OCI-LY3 (cell line): ENCODE measurements at regions not wholly inside any gene's neighbourhood (a gene's known extent, or its start where the extent isn't known, plus 50 kb on each side); places are given as distances from the start of the nearest gene placed in this dataset.

Experiments used
- H2AFZ ChIP-seq: fragments of 200-600, 300-600 bp; shearing (Covaris generic); 2 replicates; pipeline ENCODE4 v1.6.0; 2014; ENCODE audit warnings: antibody characterized with exemption, low read depth, low read length
- H3K27ac ChIP-seq: fragments of 200-600, 300-600 bp; sonication (generic); 2 replicates; pipeline ENCODE4 v1.5.1; 2014; ENCODE audit warnings: mild to moderate bottlenecking, low read length, moderate library complexity, mixed read lengths
- H3K27me3 ChIP-seq: fragments of 200-600, 300-600 bp; sonication (generic); 2 replicates; pipeline ENCODE4 v1.6.1; 2014; ENCODE audit warnings: low read depth, low read length, mixed read lengths
- H3K36me3 ChIP-seq: fragments of 200-600, 300-600 bp; sonication (generic); replicated peaks from 2 replicates; pipeline ENCODE3; 2014; ENCODE audit warnings: low read depth, low read length, mixed read lengths
- H3K4me1 ChIP-seq: fragments of 300-600, 200-600 bp; sonication (generic); 2 replicates; pipeline ENCODE4 v1.6.1; 2014; ENCODE audit warnings: low read length, mixed read lengths
- H3K4me2 ChIP-seq: fragments of 200-600, 300-600 bp; sonication (generic); 2 replicates; pipeline ENCODE4 v1.6.1; 2014; ENCODE audit warnings: low read length, mixed read lengths
- H3K4me3 ChIP-seq: fragments of 300-600, 200-600 bp; sonication (generic); 2 replicates; pipeline ENCODE4 v1.5.1; 2014; ENCODE audit warnings: antibody characterized with exemption, mild to moderate bottlenecking, low read length, moderate library complexity
- H3K79me2 ChIP-seq: fragments of 300-600, 200-600 bp; shearing (Covaris generic); 2 replicates; pipeline ENCODE4 v1.6.1; 2014; ENCODE audit warnings: mild to moderate bottlenecking, low read length, mixed read lengths
- H3K9ac ChIP-seq: fragments of 300-600, 200-600 bp; shearing (Covaris generic); 2 replicates; pipeline ENCODE4 v1.6.0; 2014; ENCODE audit warnings: mild to moderate bottlenecking, low read length, moderate library complexity
- H3K9me3 ChIP-seq: fragments of 200-600, 300-600 bp; shearing (Covaris generic); 2 replicates; pipeline ENCODE4 v1.6.1; 2014; ENCODE audit warnings: low read length, mixed read lengths; ENCODE audit not compliant: insufficient read depth
- H4K20me1 ChIP-seq: fragments of 200-600, 300-600 bp; sonication (generic); 2 replicates; pipeline ENCODE4 v1.6.1; 2016; ENCODE audit warnings: low read length, mixed read lengths; ENCODE audit not compliant: insufficient read depth
- EZH2phosphoT487 ChIP-seq: fragments of 200-600 bp; shearing (Covaris generic); IDR thresholded peaks from 2 replicates; pipeline ENCODE4 v1.6.1; 2018; ENCODE audit warnings: antibody characterized with exemption, mixed run types, low read depth
- TF ChIP-seq, protein P1 (sequence below): fragments of 200-600, 300-600 bp; sonication (generic); IDR thresholded peaks from 2 replicates; pipeline ENCODE4 v1.5.1; 2014; ENCODE audit warnings: antibody characterized with exemption, low read length, low read depth

- Histone ChIP-seq H3K4me3 (no peak overlapping the region), H2AFZ (no peak overlapping the region), H3K27ac (no peak overlapping the region), H4K20me1 (no peaks in the 10 kb centered on the region), H3K27me3 (no peaks in the 10 kb centered on the region), H3K36me3 (peaks cover 3% of the 10 kb centered on the region), H3K4me2 (no peak overlapping the region), H3K79me2 (no peaks in the 10 kb centered on the region), H3K9ac (no peak overlapping the region), H3K4me1 (no peaks in the 10 kb centered on the region), H3K9me3 (peaks cover 9% of the 10 kb centered on the region; the same call in 1 of the 2 replicates)
- TF ChIP-seq, protein P1, sequence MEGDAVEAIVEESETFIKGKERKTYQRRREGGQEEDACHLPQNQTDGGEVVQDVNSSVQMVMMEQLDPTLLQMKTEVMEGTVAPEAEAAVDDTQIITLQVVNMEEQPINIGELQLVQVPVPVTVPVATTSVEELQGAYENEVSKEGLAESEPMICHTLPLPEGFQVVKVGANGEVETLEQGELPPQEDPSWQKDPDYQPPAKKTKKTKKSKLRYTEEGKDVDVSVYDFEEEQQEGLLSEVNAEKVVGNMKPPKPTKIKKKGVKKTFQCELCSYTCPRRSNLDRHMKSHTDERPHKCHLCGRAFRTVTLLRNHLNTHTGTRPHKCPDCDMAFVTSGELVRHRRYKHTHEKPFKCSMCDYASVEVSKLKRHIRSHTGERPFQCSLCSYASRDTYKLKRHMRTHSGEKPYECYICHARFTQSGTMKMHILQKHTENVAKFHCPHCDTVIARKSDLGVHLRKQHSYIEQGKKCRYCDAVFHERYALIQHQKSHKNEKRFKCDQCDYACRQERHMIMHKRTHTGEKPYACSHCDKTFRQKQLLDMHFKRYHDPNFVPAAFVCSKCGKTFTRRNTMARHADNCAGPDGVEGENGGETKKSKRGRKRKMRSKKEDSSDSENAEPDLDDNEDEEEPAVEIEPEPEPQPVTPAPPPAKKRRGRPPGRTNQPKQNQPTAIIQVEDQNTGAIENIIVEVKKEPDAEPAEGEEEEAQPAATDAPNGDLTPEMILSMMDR, result no peak
- no peak for TF ChIP-seq EZH2phosphoT487
Observed at GRCh38 chr4:4724321-4724720, 135.1 kb upstream of the MSX1 start.

- Histone ChIP-seq H3K9ac (no peak overlapping the region), H3K36me3 (peaks cover 3% of the 10 kb centered on the region), H3K9me3 (peaks cover 9% of the 10 kb centered on the region; the same call in 1 of the 2 replicates), H3K79me2 (no peaks in the 10 kb centered on the region), H3K4me3 (no peak overlapping the region), H3K4me1 (no peaks in the 10 kb centered on the region), H3K27ac (no peak overlapping the region), H4K20me1 (no peaks in the 10 kb centered on the region), H2AFZ (no peak overlapping the region), H3K4me2 (no peak overlapping the region), H3K27me3 (no peaks in the 10 kb centered on the region)
- TF ChIP-seq EZH2phosphoT487, result no peak
- TF ChIP-seq, protein P1, result no peak
Observed at GRCh38 chr4:4721636-4722035, 137.8 kb upstream of the MSX1 start.

DNA sequence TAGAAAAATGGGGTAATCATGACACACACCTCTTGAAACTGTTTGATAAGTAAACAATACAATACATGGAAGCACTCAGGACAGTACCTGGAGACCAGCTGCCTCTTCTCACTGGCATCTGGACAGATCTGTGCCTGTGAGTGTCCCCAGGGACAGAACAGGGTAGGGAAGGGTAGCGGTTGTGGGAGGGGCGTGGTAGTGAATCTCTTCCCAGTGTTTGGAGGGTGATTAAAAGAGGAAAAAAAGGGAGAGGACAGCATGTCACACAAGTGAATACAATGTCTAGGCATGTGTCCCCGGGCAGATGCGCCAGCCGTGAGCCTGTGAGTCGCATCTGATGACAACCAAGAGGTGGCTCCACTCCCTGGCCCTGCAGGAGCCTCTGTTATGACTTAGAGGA, 138.8 kb upstream of the MSX1 start:
- Histone ChIP-seq H3K27ac (no peak overlapping the region), H3K4me3 (no peak overlapping the region), H3K9ac (no peak overlapping the region), H4K20me1 (no peaks in the 10 kb centered on the region), H3K4me2 (no peak overlapping the region), H2AFZ (no peak overlapping the region), H3K36me3 (no peaks in the 10 kb centered on the region), H3K79me2 (no peaks in the 10 kb centered on the region), H3K27me3 (no peaks in the 10 kb centered on the region), H3K9me3 (no peaks in the 10 kb centered on the region), H3K4me1 (no peaks in the 10 kb centered on the region)
- TF ChIP-seq EZH2phosphoT487, result no peak
- TF ChIP-seq, protein P1, result no peak

DNA sequence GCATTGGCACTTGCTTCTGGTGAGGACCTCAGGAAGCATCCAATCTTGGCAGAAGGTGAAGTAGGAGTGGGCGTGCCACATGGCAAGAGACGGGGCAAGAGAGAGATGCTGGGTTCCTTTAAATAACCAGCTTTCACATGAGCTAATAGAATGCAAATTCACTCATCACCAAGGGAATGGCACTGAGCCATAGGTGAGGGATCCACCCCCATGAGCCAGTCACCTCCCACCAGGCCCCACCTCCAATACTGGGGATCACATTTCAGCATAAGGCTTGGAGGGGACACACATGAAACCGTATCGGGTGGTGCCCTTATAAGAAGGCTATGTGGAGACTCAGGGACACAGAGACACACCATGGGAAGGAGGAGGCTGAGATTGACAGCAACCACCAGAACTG, 140.0 kb upstream of the MSX1 start:
- no peaks in the 10 kb centered on the region for H3K79me2 ChIP-seq
- H3K27me3 ChIP-seq, result no peaks in the 10 kb centered on the region
- H3K4me3 ChIP-seq, result no peak overlapping the region
- H3K36me3 ChIP-seq, result no peaks in the 10 kb centered on the region
- TF ChIP-seq, protein P1, result no peak
- TF ChIP-seq EZH2phosphoT487, result no peak
- H3K27ac ChIP-seq, result no peak overlapping the region
- H3K4me2 ChIP-seq, result no peak overlapping the region
- no peak overlapping the region for H3K9ac ChIP-seq
- H4K20me1 ChIP-seq, result no peaks in the 10 kb centered on the region
- H3K9me3 ChIP-seq, result no peaks in the 10 kb centered on the region
- H2AFZ ChIP-seq, result no peak overlapping the region
- H3K4me1 ChIP-seq, result no peaks in the 10 kb centered on the region
